VCaP (cell line): ENCODE measurements at regions not wholly inside any gene's neighbourhood (a gene's known extent, or its start where the extent isn't known, plus 50 kb on each side); places are given as distances from the start of the nearest gene placed in this dataset.

Source experiments
- H3K27ac ChIP-seq: fragments of 450-650 bp; 2 replicates; pipeline ENCODE4 v1.5.1; 2017
- CTCF ChIP-seq: fragments of 450-650 bp; conservative IDR thresholded peaks from 2 replicates; pipeline ENCODE4 v1.5.1; 2017; ENCODE audit warnings: mild to moderate bottlenecking, moderate library complexity

GRCh38 chr5:17802256-17802655 lies 168.0 kb downstream of the TAF11L14 start:
- TF ChIP-seq CTCF = no peak
- H3K27ac ChIP-seq = no peak overlapping the region

DNA sequence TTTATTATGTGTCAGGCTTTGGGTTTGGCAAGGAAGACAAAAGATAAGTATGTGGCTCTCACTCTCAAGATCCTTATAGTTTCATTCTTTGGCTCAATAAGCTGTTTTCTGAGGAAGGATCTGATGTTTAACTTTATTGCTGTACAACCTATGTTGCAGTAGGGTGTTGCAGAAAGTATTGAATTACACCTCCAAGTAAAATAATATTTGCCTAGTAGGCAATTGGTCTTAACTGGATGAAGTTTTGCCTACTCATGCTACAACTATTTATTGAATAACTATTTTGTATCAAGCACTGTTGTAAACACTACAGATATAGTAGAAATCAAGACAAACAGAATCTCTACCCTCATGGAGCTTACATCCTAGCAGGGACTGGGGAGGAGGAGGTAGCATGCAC lies 169.7 kb downstream of the TAF11L14 start:
- no peak for TF ChIP-seq CTCF
- no peak overlapping the region for H3K27ac ChIP-seq

DNA sequence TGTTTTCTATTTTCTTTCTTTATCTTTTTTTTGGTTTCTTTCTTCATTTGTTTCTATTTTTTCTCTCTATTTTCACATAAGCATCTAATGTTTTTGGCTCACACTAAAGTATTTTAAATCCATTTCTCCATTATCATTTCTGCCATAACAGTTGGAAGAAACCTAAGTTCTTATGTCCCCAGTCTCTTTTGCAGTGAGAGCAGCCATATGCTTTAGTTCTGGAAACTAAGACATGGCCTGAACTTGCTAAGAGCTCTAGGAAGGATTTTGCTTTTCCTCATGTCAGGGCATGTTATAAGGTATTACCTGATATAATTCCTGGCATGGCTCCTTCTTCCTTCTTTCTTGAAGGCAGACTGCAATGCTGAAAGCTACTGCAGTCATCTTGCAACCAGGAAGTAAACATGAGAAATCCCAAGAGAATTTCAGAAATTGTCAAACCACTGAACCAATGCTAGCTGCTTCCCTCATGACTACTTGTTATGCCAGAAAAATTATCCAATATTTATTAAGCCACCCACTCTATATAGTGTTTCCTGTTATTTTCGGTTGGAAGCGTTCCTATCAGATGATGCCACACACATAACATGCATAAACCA lies 171.1 kb downstream of the TAF11L14 start:
- H3K27ac ChIP-seq = no peak overlapping the region
- no peak for TF ChIP-seq CTCF

- TF ChIP-seq CTCF = no peak
- H3K27ac ChIP-seq = no peak overlapping the region
Measured at GRCh38 chr5:17806818-17807468, 172.7 kb downstream of the TAF11L14 start.

- H3K27ac ChIP-seq = no peak overlapping the region
- no peak for TF ChIP-seq CTCF
Measured at GRCh38 chr5:17808566-17808965, 174.3 kb downstream of the TAF11L14 start.

DNA sequence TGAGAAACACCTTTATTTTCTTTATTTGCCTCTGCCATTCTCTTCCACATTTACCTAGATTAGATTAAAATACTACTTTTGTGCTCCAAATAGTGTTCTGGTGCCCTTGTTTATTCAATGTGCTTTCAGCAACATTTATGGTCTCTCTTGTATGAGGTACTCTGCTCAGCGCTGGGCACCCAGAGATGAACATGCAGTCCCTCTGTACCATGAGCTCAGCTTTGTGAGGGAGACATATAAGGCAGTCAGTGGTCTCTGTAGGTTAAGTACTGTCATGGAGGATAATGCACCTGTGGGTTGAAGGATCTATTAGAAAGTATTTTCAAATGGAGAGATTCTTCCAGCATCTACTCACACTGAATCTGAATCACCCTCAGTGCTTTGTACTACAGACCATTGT lies 176.5 kb downstream of the TAF11L14 start:
- H3K27ac ChIP-seq = no peak overlapping the region
- TF ChIP-seq CTCF = no peak

DNA sequence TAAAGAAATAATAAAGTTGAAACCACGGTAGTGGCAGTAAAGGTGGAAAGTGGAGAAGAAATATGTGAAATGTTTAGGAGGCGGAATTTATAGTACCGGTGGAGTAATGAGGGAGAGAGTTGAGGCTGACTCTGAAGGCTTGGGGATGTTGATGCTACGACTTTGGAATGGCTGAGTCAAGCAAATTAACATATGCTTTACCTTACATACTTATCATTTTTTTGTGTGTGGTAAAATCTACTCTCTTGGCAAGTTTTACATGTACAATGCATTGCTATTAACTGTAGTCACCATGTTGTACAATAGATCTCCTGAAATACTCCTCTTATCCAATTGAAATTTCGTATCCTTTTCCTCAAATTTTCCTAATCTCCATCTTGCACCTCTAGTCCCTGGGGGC lies 179.0 kb downstream of the TAF11L14 start:
- TF ChIP-seq CTCF = no peak
- H3K27ac ChIP-seq = no peak overlapping the region
